ENCODE measurements at regions not wholly inside any gene's neighbourhood (a gene's known extent, or its start where the extent isn't known, plus 50 kb on each side); places are given as distances from the start of the nearest gene placed in this dataset.
"Not testable (repeated sequence)": the region's sequence is repeated elsewhere in the genome, so short reads cannot be mapped to it uniquely, and the experiment has no call there.

DNA sequence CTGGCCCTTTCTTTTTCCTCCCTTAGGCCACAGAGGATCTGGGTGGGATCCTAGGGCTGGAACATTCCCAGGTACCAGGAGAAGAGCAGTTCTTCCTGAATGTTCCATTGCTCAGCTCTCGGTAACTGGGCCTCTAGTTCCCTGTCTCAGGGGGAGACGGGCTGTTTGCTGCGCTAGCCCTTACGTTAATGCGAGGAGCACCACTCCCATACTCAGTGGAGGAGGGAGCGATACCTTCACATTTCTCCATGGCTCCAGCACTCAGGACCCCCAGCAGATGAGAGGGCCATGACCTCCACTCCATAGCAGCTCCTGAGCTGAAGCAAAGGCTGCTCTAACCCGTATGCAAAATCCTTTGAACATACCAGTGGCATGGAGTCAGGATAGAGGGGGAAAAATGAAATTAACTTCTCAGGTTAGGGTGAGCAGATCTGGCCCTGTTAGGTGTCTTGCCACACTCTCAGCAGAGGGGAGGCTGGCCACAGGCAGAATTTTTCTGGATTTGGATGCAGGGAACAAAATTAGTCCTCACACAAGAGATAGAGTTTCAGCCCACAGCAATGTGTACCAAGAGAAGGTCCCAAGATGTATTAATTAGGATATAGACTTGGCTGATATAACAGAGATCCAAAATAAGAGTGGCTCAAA lies 206.7 kb downstream of the ZFP36L2 start:
- DNase-seq (ENCODE audit: low read depth in 2 of 2), result no peak

DNA sequence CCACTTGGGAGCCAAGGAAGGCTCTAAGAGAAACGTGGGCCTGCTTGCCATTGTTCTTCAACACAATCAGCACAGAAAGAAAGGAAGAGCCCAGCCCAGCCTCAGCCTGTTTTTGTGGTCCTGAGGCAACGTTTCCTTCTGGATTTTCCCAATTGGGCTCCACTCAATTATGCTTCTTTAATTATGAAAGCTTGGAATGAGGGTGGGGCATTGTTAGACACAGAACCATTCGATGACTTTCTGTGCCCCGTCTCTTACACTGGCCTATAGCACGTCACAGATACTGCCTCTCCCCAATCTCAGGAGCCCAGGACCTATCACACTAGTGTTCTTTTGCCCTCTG lies 207.4 kb downstream of the ZFP36L2 start:
- no peak for DNase-seq (ENCODE audit: low read depth in 2 of 2)

DNA sequence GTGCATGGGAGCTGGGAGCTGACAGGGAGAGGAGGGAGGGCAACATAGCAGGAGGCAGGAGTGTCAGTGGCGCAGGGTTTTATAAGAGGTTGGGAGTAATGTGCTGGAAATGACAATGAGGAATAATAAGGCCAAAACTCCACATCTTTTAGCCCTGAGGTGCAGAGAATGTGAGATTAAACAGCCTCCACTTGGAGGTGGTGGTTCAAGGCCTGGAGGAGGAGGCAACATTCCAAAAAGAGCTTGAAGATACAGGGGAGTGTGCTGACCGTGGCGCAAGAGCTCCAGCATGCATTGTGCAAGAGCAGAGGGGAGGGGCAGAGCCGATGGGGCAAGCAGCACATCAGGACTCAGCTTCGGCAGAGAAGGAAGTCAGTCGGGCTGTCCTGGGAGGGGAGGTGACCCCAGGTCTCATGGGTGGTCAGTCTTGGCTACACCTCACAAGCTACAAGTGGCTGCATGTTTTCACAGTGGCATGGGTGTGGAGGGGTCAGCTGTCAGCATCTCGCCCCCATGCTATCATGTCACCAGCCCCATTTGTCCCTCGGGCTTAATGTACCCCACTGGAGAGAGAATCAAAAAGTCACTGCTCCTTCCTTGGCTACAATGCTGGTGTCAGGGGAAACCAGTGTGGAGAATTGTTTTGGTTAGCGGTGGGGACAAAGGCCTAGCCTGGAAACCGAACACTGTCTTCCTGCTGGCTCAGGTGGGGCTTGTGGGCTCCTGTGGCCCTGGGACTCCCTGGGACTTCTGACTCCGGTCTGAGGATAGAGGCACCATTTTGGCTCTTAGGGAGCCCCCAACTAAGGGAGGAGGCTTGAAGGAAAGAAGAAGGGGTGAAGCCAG lies 208.0 kb downstream of the ZFP36L2 start:
- DNase-seq (ENCODE audit: low read depth in 2 of 2), result no peak

DNA sequence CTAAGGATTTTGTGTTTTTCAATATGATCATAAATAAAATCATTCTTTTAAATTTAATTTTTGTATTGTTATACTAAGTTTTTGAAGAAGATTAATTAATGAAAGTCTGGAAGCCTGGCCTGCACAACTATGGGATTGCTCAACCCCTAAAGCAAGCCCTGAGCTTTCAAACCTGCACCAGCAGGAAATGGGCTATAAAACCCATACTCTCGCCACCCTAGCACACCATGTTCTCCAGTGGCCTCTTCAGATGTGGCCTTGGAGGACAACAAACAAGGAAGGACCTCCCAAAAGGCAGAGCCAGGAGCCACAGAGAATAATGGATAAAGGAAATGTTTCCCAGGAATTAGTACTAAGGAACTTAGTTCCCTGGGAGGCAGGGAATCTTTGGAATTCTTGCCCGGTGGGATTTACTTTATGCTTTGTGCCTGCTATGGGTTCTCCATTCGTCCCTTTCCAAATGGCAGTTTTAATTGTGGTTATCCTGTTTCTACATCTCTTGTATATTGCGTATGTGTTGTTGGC lies 212.5 kb downstream of the ZFP36L2 start:
- DNase-seq (ENCODE audit: low read depth in 2 of 2), result no peak

DNA sequence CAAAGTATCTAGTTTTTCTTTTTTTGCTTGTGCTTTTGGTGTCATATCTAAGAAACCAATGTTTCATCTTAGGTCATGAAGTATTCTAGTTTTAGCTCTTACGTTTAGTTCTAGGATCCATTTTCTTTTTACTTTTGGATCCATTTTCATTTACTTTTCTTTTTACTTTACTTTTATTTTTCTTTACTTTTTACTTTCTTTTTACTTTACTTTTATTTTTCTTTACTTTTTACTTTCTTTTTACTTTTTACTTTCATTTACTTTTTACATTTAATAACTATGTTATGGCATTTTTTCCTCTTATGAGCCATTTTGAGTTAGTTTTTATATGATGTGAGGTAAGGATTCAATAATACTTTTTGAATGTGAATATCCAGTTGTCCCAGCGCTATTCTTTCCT lies 213.4 kb downstream of the ZFP36L2 start:
- DNase-seq (ENCODE audit: low read depth in 2 of 2), result no peak

DNA sequence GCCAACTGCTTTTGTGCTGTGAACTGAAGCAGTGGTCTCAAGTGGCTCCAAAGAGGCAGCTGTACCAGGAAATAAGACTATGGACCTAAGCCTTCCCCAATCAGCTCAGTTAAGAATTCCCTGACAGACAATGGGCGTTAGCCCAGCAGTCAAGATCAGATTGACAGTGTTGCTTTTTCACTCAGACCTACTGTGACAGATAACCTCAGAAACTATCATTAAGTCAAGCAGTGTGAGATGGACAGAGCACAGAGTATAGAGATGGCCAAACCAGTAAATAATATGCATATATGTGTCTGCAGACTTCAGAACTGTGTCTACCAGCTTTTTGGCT lies 215.3 kb downstream of the ZFP36L2 start:
- DNase-seq (ENCODE audit: low read depth in 2 of 2), result no peak

DNA sequence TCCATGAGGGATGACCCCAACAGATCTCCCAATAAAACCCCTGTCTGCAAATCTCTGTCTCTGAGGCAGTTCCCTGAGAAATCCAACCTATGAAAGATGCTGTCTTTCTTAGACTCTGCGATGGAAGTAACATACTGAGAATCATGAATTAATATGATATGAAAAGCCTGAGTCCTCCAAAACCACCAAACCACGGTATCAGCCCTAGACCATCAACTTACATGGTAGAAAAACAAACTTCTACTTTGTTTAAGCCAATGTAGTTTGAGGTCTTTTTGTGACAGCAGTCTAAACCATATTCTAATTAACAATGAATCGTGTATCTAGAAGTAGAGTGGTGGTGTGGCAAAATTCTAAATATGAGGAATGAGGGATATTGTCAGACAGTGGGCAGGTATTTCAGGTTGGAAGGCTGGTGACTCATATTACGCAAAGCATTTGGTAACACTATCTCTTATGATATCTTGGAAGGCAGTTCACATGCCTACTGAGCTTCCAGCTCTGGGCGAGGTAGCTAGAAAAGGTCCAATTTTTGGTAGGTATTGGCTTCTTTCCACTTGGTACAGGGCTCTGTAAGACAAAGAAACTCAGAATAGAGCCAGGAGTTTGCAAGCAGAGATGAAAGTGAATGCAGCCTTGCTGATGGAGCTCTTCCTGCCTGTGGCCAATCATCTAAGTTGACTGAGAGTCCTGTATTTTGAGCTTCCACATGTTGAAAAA lies 215.8 kb downstream of the ZFP36L2 start:
- DNase-seq (ENCODE audit: low read depth in 2 of 2), result no peak

DNA sequence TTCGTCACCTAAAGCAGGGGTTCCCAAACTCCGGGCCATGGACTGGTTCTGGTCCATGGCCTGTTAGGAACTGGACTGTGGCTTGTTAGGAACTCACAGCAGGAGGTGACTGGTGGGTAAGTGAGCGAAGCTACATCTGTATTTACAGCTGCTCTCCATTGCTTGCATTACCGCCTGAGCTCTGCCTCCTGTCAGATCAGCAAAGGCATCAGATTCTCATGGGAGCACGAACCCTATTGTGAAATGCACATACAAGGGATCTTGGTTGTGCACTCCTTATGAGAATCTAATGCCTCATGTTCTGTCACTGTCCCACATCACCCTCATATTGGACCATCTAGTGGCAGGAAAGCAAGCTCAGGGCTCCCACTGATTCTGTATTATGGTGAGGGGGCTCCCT lies 217.0 kb downstream of the ZFP36L2 start:
- no peak for DNase-seq (ENCODE audit: low read depth in 2 of 2)

DNA sequence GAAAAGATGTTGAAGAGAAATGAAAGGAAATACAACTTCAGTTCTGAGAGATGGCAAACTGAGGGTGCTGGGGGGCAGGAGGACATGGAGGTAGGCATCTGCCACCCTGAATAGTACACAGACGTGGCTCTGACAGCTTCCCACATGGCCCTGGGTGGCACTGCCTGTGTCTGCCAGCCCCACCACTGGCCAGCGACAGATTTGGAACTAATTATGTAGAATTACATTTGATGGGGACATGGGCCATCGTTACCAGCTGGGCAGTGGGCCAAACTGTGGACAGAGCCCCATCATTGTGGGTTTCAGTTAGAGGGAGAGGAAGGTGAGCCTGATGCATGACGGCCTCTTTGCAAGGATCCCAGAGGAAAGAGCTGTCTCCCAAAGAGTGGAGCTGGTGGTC lies 216.0 kb upstream of the HAAO start:
- DNase-seq (ENCODE audit: low read depth in 2 of 2), result no peak

DNA sequence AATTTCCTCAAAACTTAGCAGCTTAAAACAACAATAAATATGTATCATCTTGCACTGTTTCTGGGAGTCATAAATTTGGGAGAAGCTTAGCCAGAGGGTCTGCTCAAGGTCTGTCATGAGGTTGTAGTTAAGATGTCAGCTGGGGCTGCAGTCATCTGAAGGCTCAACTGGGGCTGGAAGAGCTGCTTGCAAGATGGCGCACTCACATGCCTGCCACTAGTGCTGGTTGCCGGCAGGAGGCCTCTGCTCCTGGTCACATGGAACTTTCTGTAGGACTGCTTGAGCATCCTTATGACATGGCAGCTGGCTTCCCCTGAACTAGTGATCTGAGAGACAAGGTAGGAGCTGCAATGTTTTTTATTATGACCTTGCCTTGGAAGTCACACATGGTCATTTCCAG lies 215.5 kb upstream of the HAAO start:
- no peak for DNase-seq (ENCODE audit: low read depth in 2 of 2)

DNA sequence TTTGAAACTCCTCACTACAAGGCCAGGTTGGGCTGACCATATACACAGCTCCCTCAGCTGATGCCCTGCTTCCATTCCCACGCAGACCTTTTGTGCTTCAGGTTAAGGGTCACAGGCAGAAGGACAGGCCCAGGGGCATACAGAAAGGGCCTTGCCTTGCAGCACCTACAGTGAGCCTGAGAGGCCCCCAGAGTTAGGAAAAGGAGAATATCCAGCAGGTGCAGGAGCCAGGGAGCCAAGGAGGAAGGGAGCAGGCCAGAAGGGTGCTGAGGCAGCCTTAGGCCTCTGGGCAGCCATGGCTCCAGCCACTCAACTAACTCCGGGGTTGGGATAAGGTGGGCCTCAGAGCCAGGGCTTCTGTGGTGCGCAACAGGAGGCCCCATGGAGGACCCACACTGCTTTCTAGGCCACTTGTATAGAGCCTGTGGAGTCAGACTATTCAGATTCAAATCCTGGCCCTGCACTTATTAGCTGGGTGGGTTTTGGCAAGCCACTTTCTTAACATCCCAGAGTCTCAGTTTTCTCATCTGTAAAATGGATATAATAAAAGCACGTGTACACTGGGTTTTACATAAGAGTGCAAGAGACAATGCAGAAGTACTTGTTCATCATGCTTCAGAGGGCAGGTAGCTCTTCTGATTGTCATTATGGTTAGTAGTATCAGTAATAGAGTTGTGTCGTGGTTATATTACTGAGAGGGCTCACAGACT lies 214.6 kb upstream of the HAAO start:
- no peak for DNase-seq (ENCODE audit: low read depth in 2 of 2)

DNA sequence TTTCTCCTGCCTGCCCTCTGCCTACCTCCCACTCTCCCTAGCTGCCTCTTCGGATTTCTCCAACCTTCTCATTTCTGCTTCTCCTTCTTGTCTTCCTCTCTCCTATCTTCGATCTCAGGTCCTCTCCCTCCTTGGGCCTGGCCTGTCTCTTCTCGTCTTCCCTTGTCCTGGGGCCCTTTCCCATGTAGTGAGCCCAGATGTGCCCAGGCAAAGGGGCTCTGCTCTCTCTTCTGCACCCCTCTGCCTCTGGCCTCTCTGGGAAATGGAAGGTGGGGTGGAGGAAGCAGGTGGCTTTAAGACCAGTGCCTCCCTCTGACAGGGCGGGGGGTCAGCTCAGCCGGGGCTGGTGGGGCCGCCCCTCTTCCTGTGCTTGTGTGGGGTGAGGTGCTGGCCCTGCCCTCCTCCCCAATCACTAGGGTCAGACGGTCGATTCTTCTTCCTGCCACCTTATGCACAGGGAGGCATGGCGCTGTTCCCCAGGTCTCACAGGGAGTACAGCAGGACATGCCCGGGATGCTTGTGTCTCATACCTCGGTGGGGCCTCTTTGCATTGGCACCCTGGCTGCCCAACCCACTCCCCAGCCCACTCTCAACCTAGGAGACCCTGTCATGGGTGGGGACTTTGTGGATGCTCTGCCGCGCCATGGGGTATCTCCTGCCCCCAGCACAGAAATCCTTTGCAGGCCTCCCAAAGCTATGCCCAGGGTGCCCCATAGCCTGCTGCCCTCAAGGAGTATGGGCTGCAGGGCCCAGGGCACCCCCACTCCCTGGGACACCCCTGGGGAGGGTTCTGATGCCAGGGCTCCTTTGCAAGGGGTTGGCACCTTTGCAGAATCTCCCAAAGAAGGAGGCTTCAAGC lies 213.8 kb upstream of the HAAO start:
- DNase-seq (ENCODE audit: low read depth in 2 of 2), result no peak

DNA sequence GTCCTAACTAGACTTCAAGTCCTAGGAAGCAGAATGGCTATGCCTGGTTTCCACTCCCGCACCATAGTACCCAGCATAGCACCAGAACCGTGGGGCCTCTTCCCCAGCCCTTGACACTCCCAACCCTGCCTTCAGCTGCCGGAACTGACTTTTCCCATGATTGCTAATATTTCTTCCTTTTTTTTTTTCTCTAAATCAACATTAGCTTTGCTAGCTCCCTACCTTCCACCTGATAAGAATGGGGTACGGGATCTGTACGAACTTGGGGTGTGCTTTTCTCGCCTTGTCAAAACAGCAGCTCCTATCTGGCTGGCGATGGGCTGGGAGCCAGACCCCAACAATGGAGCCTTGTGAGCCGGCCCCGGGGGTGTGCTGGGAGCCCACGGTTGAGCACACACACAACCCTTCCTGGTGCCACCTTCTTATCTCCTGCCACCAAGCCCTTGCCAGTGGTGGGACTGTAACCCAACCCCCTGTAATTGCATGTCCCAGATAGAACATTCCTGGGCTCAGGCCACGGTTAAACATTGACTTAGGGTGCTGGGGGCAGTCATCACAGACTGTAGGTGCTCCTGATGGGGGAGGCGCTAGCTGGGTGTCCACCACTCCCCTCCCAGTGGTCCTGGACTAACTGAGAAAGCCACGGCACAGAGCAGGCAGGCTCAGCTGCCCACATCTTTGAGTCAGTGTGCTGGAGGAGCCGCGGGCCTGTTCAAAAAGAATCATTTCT lies 213.0 kb upstream of the HAAO start:
- DNase-seq (ENCODE audit: low read depth in 2 of 2), result no peak

DNA sequence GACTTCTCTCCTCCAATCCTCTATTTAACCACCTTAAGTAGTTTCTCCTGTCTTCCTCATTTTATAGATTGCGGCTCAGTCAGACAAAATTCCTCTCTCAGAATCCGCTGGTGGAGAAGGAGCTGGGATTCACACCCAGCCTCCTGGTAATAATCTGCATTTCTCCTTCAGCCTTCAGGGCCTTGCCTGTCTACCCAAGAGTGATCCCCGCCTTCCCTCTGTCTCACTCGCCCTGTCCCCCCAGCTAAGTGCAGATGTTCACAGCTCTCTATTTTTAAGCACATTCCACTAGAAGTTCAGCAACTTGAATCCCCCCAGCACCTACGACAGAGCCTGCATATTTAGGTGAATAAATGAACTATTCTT lies 212.5 kb upstream of the HAAO start:
- DNase-seq (ENCODE audit: low read depth in 2 of 2), result no peak

DNA sequence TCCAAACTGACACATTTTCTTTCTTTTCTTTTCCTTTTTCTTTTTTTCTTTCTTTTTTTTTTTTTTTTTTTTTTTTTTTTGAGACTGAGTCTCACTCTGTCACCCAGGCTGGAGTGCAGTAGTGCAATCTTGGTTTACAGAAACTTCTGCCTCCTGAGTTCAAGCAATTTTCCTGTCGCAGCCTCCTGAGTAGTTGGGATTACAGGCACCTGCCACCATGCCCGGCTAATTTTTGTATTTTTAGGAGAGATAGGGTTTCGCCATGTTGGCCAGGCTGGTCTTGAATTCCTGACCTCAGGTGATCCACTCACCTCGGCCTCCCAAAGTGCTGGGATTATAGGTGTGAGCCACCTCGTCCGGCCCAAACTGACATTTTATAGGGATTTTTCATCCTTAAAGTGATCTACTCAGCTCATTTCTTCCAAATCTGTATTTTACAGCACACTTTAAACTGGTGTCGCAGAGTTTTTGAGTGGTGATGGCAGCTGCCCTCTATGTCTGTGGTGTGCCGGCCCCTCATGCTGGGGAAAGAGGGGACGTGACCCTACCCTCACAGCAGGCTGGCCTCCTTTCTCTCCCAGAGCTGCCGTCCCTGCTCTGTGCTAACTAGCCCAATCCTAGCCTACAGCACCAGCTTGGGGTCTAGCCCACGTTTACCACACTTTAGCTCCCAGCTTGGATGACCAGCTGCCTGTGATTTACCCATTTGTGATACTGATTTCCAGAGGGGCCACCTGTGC lies 211.9 kb upstream of the HAAO start:
- not testable (repeated sequence) for DNase-seq (ENCODE audit: low read depth in 2 of 2)

DNA sequence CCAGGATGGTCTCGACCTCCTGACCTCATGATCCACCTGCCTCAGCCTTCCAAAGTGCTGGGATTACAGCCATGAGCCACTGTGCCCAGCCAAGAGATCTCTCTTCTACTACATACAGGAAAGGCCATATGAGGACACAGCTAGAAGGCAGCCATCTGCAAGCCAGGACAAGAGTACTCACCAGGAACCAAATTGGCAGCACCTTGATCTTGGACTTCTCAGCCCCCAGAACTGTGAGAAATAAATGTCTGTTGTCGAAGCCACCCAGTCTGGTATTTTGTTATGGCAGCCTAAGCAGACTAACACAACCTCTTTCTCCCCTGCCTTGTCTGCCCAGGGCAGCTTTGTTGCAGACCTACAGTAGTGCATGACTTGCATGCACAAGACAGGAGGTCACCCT lies 211.3 kb upstream of the HAAO start:
- DNase-seq (ENCODE audit: low read depth in 2 of 2), result no peak

DNA sequence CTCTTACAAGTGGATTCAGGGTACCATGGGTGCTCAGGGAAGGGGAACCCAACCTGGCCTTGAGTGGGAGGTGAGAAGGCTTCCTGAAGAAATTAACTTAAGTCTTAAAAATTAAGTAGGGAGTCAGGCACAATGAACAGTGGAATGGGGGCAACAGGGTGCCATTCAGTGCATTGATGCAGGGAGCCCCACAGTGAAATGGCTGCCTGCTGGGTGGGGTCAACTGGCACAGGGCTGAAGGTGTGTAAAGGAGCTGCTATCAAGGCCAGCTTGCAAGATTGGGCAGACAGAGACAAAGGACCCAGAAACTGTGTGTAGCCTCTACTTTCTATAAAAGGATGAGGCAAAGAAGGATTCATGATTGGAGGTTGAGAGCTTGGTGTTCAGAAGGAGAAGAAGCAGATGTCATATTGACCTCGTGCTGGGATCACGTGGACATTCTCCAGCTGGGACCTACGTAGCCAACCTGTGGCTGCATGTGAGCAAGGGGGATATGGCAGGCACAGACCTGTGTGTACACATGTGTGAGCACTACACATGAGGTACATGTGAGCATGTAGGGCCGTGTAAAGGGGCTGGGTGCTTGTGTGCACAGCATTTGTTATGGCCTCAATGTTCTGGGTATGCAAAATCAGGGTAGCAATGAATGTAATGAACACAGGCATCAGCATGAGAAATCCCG lies 209.5 kb upstream of the HAAO start:
- DNase-seq (ENCODE audit: low read depth in 2 of 2), result no peak

DNA sequence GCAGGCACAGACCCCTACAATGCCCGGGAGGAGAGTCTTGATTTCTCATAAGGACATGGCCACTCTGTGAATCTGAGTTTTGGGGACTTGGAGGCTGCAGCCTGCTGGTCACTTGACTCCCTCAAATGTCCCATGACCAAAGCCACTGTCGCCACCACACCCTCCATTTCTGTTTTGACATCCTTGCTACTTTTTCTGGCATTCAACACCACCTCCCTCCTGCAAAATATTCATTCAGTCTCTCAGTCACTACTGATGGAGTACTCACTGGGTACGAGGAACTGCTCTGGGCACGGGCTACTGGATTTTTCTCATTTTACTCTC lies 208.6 kb upstream of the HAAO start:
- DNase-seq (ENCODE audit: low read depth in 2 of 2), result no peak

DNA sequence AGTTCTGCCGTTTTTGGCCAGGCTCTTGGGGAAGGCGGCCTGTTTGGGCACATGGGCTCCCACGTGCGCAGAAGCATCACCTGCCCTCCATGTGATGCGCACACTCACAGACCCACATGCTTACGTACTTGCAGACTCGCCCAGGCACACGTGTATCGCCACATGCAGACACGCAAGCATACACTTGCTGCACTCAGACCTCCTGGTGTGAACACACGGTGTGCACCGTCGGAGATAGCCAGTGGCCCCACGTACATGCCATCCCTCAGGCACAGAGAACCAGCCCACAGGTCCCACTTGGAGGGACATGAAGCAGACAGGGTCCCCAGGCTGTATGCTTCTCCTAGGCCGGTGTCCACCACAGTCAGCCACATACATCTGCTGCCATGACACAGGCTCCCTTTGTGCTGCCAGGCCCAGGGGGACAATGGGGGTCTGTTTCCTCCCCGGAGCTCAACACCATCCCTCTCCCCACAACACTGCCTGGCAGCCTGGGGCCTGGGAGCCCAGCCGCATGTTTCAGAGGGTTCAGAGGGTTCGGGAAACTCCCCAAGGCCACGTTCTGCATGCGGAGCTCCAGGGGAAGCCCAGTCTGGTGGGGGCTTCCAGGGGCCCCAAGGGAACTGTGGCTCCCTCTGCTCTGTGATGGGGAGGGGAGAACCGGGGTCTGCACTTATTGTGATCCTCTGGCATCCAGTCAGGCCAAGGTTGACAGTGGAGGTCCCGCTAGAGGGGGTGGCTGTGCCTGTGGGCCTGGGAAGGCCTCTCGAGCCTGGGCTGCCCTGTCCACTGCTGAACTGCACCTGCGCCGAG lies 208.1 kb upstream of the HAAO start:
- no peak for DNase-seq (ENCODE audit: low read depth in 2 of 2)

All from stimulated activated CD8-positive, alpha-beta memory T cell treated with anti-CD3 and anti-CD28 coated beads, Interleukin-15, amount 100 ng/mL, for 48 hours (primary cell).